HepG2 (cell line): ENCODE measurements at regions not wholly inside any gene's neighbourhood (a gene's known extent, or its start where the extent isn't known, plus 50 kb on each side); places are given as distances from the start of the nearest gene placed in this dataset.

ENCODE experiments used
- ATAC-seq: fragments of 200-7000 bp; cut with Tn5 transposase; 3 replicates; pipeline ENCODE4 v1.9.1; 2020; ENCODE audit warnings: mild to moderate bottlenecking, moderate library complexity
- BruUV-seq: library from RNA; stranded (reverse); fragments of 400-500 nt; replicated peaks from 2 replicates; lab custom pipeline; 2021; lab: Mats Ljungman, UMichigan
- CTCF ChIA-PET: fragments of 300-600 bp; formaldehyde crosslinking; extraction: SDS; loops from one replicate; lab custom pipeline; 2021; ENCODE audit warnings: low total read pairs, inconsistent platforms, low intra/inter-chr PET ratio; lab: Yijun Ruan, JAX
- POLR2A ChIA-PET: fragments of 350-600 bp; sonication (Branson Sonifier 250); formaldehyde crosslinking; loops from one replicate; lab custom pipeline; 2020; ENCODE audit warnings: antibody characterized with exemption, inconsistent platforms; lab: Yijun Ruan, JAX
- DNase-seq: peaks from one replicate; pipeline ENCODE4 v3.0.0-alpha.2; 2015; ENCODE audit warnings: low spot score
- FAIRE-seq: peaks from 3 replicates; lab custom pipeline; 2011; peaks lifted over from hg19 to GRCh38; lab: Jason Lieb, UNC
- H2AFZ ChIP-seq: one replicate; pipeline ENCODE4 v1.6.1; 2011; ENCODE audit warnings: low read length, inconsistent platforms
- H3K27ac ChIP-seq: fragments of 300-600 bp; 3 replicates; pipeline ENCODE4 v1.8.0; 2011; ENCODE audit warnings: mixed run types, mild to moderate bottlenecking, mixed read lengths, low read length, inconsistent platforms; ENCODE audit not compliant: insufficient read depth; ENCODE audit errors: extremely low read length
- H3K27me3 ChIP-seq, 2 experiments: fragments of 200-600 bp in 1 of 2; 2 replicates in 1 of 2; 3 replicates in 1 of 2; pipeline versions ENCODE4 v1.6.0 to v1.8.0; 2011; ENCODE audit warnings: low read length in 2 of 2, mild to moderate bottlenecking in 2 of 2, moderate library complexity in 2 of 2, inconsistent platforms in 1 of 2; ENCODE audit not compliant: insufficient read depth in 2 of 2, control insufficient read depth in 1 of 2
- H3K36me3 ChIP-seq, 2 experiments: fragments of 200-600 bp in 1 of 2; replicated peaks in 1 of 2; 2 replicates in 1 of 2; 3 replicates in 1 of 2; pipeline versions ENCODE4 v1.5.1 to v1.8.0; 2011; ENCODE audit warnings: low read length in 2 of 2, inconsistent platforms in 1 of 2; ENCODE audit not compliant: insufficient read depth in 2 of 2, control insufficient read depth in 1 of 2
- H3K4me1 ChIP-seq: 2 replicates; pipeline ENCODE4 v1.5.1; 2012; ENCODE audit warnings: low read length, inconsistent platforms; ENCODE audit not compliant: insufficient read depth
- H3K4me2 ChIP-seq: 2 replicates; pipeline ENCODE4 v1.6.0; 2011; ENCODE audit warnings: low read depth, low read length, inconsistent platforms
- H3K4me3 ChIP-seq, 3 experiments: fragments of 200-600 bp in 1 of 3; sonication (generic), shearing (Covaris generic) in 1 of 3; replicated peaks in 1 of 3; 2 replicates each; pipeline ENCODE4 v1.5.1; 2011 to 2016; ENCODE audit warnings: low read length in 3 of 3, inconsistent platforms in 2 of 3, low read depth in 2 of 3, mild to moderate bottlenecking in 2 of 3, control low read depth in 1 of 3, mixed read lengths in 1 of 3; ENCODE audit not compliant: insufficient read depth in 1 of 3
- H3K79me2 ChIP-seq: one replicate; pipeline ENCODE4 v1.6.1; 2011; ENCODE audit warnings: low read length, inconsistent platforms; ENCODE audit not compliant: insufficient read depth
- H3K9ac ChIP-seq: 2 replicates; pipeline ENCODE4 v1.6.0; 2011; ENCODE audit warnings: mild to moderate bottlenecking, low read depth, low read length, inconsistent platforms; ENCODE audit not compliant: insufficient read depth
- H3K9me3 ChIP-seq: 2 replicates; pipeline ENCODE4 v1.5.1; 2012; ENCODE audit warnings: mild to moderate bottlenecking, low read length
- H4K20me1 ChIP-seq: 2 replicates; pipeline ENCODE4 v1.6.0; 2011; ENCODE audit warnings: inconsistent platforms, mild to moderate bottlenecking, low read length, moderate library complexity; ENCODE audit not compliant: insufficient read depth
- CREM ChIP-seq, 2 experiments: sonication (generic) in 1 of 2; formaldehyde crosslinking in 1 of 2; IDR thresholded peaks; 2 replicates each; pipeline versions ENCODE4 v1.4.0 to v1.6.1; 2016 to 2020; ENCODE audit warnings: antibody characterized with exemption in 1 of 2, mild to moderate bottlenecking in 1 of 2, missing genetic modification reagents in 1 of 2
- HBP1 ChIP-seq: IDR thresholded peaks from 2 replicates; pipeline ENCODE4 v1.6.1; 2016; ENCODE audit warnings: low read depth, control low read depth
- KMT2A ChIP-seq: sonication (generic); formaldehyde crosslinking; IDR thresholded peaks from 2 replicates; pipeline ENCODE4 v1.4.0; 2020; ENCODE audit warnings: missing genetic modification reagents
- MEIS1 ChIP-seq: sonication (generic); formaldehyde crosslinking; IDR thresholded peaks from 2 replicates; pipeline ENCODE4 v1.9.0; 2021; ENCODE audit warnings: mild to moderate bottlenecking, missing genetic modification reagents, moderate library complexity, borderline replicate concordance
- MTA3 ChIP-seq: sonication (generic); formaldehyde crosslinking; IDR thresholded peaks from 2 replicates; pipeline ENCODE4 v1.4.0; 2020; ENCODE audit warnings: missing genetic modification reagents
- THAP8 ChIP-seq: sonication (generic); formaldehyde crosslinking; IDR thresholded peaks from 2 replicates; pipeline ENCODE4 v1.5.1; 2020; ENCODE audit warnings: missing genetic modification reagents, mild to moderate bottlenecking, borderline replicate concordance
- ZNF276 ChIP-seq: sonication (generic); formaldehyde crosslinking; IDR thresholded peaks from 2 replicates; pipeline ENCODE4 v1.4.0; 2020; ENCODE audit warnings: mild to moderate bottlenecking, low read depth, missing genetic modification reagents
- ZNF44 ChIP-seq: sonication (generic); formaldehyde crosslinking; IDR thresholded peaks from 2 replicates; pipeline ENCODE4 v1.5.1; 2020; ENCODE audit warnings: mild to moderate bottlenecking, missing genetic modification reagents
- ZNF670 ChIP-seq: sonication (generic); formaldehyde crosslinking; IDR thresholded peaks from 2 replicates; pipeline ENCODE4 v1.8.0; 2022; ENCODE audit warnings: mild to moderate bottlenecking, missing genetic modification reagents, borderline replicate concordance
- ZNF761 ChIP-seq: sonication (generic); formaldehyde crosslinking; conservative IDR thresholded peaks from 2 replicates; pipeline ENCODE4 v1.4.0; 2020; ENCODE audit warnings: mild to moderate bottlenecking, missing genetic modification reagents
- WGBS: methylation state at CpG from one replicate; pipeline ENCODE4 v1.1.6; 2017; ENCODE audit warnings: low lambda C conversion rate; 5-methylcytosine and 5-hydroxymethylcytosine counted together
- in situ Hi-C: cut with HindIII; loops from 2 replicates; pipeline ENCODE4 v1.10.0; 2017; ENCODE audit warnings: low pct_unique_long_range_greater_than_20kb; ENCODE audit not compliant: extremely low pct_ligation_motif_present
- intact Hi-C: fragments of 100-400 bp; cut with micrococcal nuclease; formaldehyde crosslinking; loops from one replicate; pipeline ENCODE4 v1.10.0; 2022; ENCODE audit not compliant: unreplicated experiment
- TF ChIP-seq, protein P1 (sequence below): sonication (generic); formaldehyde crosslinking; IDR thresholded peaks from 2 replicates; pipeline ENCODE4 v1.8.1; 2023; ENCODE audit warnings: mild to moderate bottlenecking, inconsistent platforms, moderate library complexity, missing genetic modification reagents, borderline replicate concordance

DNA sequence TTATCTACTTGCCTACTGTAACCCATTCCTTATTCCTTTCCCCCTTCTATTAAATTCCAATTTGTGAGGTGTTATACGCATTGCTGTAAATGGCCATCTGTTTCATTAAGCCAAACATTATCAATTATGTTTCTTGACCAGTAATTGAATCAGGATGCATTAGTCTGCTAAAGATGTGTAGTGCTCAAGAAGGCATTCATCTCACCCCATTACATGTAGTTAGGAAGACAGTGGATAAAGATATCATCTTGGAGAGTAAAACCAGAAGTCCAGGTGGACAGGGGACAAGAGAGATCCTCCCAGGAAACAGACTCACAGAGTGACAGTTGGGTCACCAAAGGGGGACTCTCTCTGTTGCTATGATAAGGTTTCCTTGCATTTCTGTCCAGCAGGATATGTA lies 73.3 kb upstream of the FAM98A start:
- FAIRE-seq, result no peak
- CTCF ChIA-PET, result no interaction called here
- Histone ChIP-seq H2AFZ (no peak overlapping the region), H3K9ac (no peak overlapping the region), H3K4me1 (no peaks in the 10 kb centered on the region), H3K36me3 (no peaks in the 10 kb centered on the region), H3K9me3 (no peaks in the 10 kb centered on the region), H3K27me3 (no peaks in the 10 kb centered on the region), H3K4me3 (no peak overlapping the region), H4K20me1 (no peaks in the 10 kb centered on the region), H3K4me2 (no peak overlapping the region), H3K79me2 (no peaks in the 10 kb centered on the region), H3K27ac (no peak overlapping the region)
- in situ Hi-C loops, result no loop called here
- BruUV-seq, result no TSS peak
- no peak for DNase-seq
- POLR2A ChIA-PET, result no interaction called here
- intact Hi-C loops, result no loop called here
- WGBS, result 0% methylated on average over 1 of the region's 1 CpG
- TF ChIP-seq CREM (IDR thresholded peaks at IDR 0.05) (no peak), CREM (CRISPR knock-in tag; IDR thresholded peaks at IDR 0.05) (no peak), ZNF761 (CRISPR knock-in tag) (no peak), MEIS1 (CRISPR knock-in tag) (no peak), HBP1 (CRISPR knock-in tag) (no peak), KMT2A (no peak), MTA3 (CRISPR knock-in tag) (no peak), ZNF670 (CRISPR knock-in tag) (no peak)
- no peak for ATAC-seq

DNA sequence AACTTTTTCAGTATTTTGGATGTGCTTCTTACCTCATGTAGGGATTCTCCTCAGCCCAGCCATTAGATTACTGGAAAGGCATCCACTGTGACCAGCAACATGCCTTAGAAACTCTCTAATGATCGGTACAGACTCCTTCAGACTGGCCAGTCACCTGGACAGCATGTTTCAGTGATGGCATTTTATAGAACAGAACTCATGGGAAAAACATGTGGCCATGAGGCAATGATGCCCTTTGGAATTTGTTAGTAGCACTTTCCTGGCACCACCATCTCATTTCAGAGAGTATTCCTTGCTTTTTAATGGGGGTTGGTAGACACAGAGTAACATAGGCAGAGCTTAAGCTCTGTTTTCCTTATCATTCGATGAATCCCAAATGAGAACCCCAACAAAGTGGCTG lies 72.1 kb upstream of the FAM98A start:
- DNase-seq (no peak), ATAC-seq (no peak), FAIRE-seq (no peak)
- BruUV-seq, result no TSS peak
- Histone ChIP-seq H4K20me1 (no peaks in the 10 kb centered on the region), H3K27ac (no peak overlapping the region), H3K4me1 (no peaks in the 10 kb centered on the region), H3K36me3 (no peaks in the 10 kb centered on the region), H3K9ac (no peak overlapping the region), H3K4me2 (no peak overlapping the region), H3K9me3 (peaks cover 3% of the 10 kb centered on the region; the same call in 1 of the 2 replicates), H3K27me3 (no peaks in the 10 kb centered on the region), H3K4me3 (no peak overlapping the region), H2AFZ (no peak overlapping the region), H3K79me2 (no peaks in the 10 kb centered on the region)
- ChIA-PET POLR2A (no interaction called here), CTCF (no interaction called here)
- in situ Hi-C loops, result no loop called here
- intact Hi-C loops, result no loop called here
- 0% methylated on average over 2 of the region's 2 CpGs for WGBS
- TF ChIP-seq ZNF276 (CRISPR knock-in tag) (no peak), ZNF44 (CRISPR knock-in tag) (no peak), THAP8 (CRISPR knock-in tag) (no peak)
- TF ChIP-seq, protein P1, sequence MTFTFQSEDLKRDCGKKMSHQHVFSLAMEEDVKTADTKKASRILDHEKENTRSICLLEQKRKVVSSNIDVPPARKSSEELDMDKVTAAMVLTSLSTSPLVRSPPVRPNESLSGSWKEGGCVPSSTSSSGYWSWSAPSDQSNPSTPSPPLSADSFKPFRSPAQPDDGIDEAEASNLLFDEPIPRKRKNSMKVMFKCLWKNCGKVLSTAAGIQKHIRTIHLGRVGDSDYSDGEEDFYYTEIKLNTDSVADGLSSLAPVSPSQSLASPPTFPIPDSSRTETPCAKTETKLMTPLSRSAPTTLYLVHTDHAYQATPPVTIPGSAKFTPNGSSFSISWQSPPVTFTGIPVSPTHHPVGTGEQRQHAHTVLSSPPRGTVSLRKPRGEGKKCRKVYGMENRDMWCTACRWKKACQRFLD (CRISPR knock-in tag), result no peak
